Endothelial cell (in vitro differentiated cells): ENCODE measurements at regions not wholly inside any gene's neighbourhood (a gene's known extent, or its start where the extent isn't known, plus 50 kb on each side); places are given as distances from the start of the nearest gene placed in this dataset.

Experiments
- DNase-seq: peaks from one replicate; pipeline ENCODE4 v3.0.0; 2021; ENCODE audit warnings: low spot score
- H3K27ac Mint-ChIP-seq: one replicate; pipeline ENCODE4 v1.8.0; 2021; ENCODE audit warnings: mixed read lengths, inconsistent platforms; ENCODE audit not compliant: unreplicated experiment
- H3K27me3 Mint-ChIP-seq: one replicate; pipeline ENCODE4 v1.8.0; 2021; ENCODE audit warnings: mild to moderate bottlenecking, moderate library complexity, mixed read lengths, inconsistent platforms; ENCODE audit not compliant: unreplicated experiment
- H3K36me3 Mint-ChIP-seq: one replicate; pipeline ENCODE4 v1.8.0; 2021; ENCODE audit warnings: mild to moderate bottlenecking, low read depth, mixed read lengths, inconsistent platforms; ENCODE audit not compliant: unreplicated experiment
- H3K4me1 Mint-ChIP-seq: one replicate; pipeline ENCODE4 v1.8.0; 2021; ENCODE audit warnings: mild to moderate bottlenecking, mixed read lengths, inconsistent platforms; ENCODE audit not compliant: unreplicated experiment
- H3K4me3 Mint-ChIP-seq: one replicate; pipeline ENCODE4 v1.8.0; 2021; ENCODE audit warnings: mild to moderate bottlenecking, mixed read lengths, inconsistent platforms; ENCODE audit not compliant: unreplicated experiment
- H3K9me3 Mint-ChIP-seq: one replicate; pipeline ENCODE4 v1.8.0; 2021; ENCODE audit warnings: mixed read lengths, inconsistent platforms; ENCODE audit not compliant: unreplicated experiment
- CTCF ChIP-seq: fragments of 200-600 bp; sonication (generic); IDR thresholded peaks from one replicate; pipeline ENCODE4 v1.5.0; 2021; ENCODE audit warnings: antibody characterized with exemption; ENCODE audit not compliant: unreplicated experiment

- no peak for TF ChIP-seq CTCF
- Mint-ChIP-seq H3K36me3 (no peaks in the 10 kb centered on the region), H3K27me3 (no peaks in the 10 kb centered on the region), H3K27ac (no peak overlapping the region), H3K4me3 (no peak overlapping the region), H3K9me3 (no peaks in the 10 kb centered on the region), H3K4me1 (peaks cover 25% of the 10 kb centered on the region)
- DNase-seq = no peak
These were observed 414.8 kb upstream of the ID2 start for GRCh38 chr2:8267048-8267447.

- Mint-ChIP-seq H3K9me3 (no peaks in the 10 kb centered on the region), H3K4me1 (peaks cover 23% of the 10 kb centered on the region), H3K27me3 (no peaks in the 10 kb centered on the region), H3K27ac (no peak overlapping the region), H3K4me3 (no peak overlapping the region), H3K36me3 (no peaks in the 10 kb centered on the region)
- DNase-seq = no peak
- TF ChIP-seq CTCF = no peak
These were observed 414.1 kb upstream of the ID2 start for GRCh38 chr2:8267721-8268120.

GRCh38 chr2:8268172-8268783 lies 413.6 kb upstream of the ID2 start:
- no peak for DNase-seq
- H3K36me3 Mint-ChIP-seq = no peaks in the 10 kb centered on the region

GRCh38 chr2:8270699-8271098 lies 411.2 kb upstream of the ID2 start:
- no peak for DNase-seq
- Mint-ChIP-seq H3K4me1 (no peaks in the 10 kb centered on the region), H3K9me3 (no peaks in the 10 kb centered on the region), H3K4me3 (no peak overlapping the region), H3K27me3 (no peaks in the 10 kb centered on the region), H3K27ac (no peak overlapping the region), H3K36me3 (no peaks in the 10 kb centered on the region)
- TF ChIP-seq CTCF = no peak

More at GRCh38 chr2:8268172-8268783, 413.6 kb upstream of the ID2 start:
- Mint-ChIP-seq H3K9me3 (no peaks in the 10 kb centered on the region), H3K27ac (no peak overlapping the region), H3K4me1 (peaks cover 21% of the 10 kb centered on the region), H3K27me3 (no peaks in the 10 kb centered on the region), H3K4me3 (no peak overlapping the region)
- no peak for TF ChIP-seq CTCF

GRCh38 chr2:8271461-8271860 lies 410.4 kb upstream of the ID2 start:
- no peak overlapping the region for H3K4me3 Mint-ChIP-seq

More at GRCh38 chr2:8271461-8271860, 410.4 kb upstream of the ID2 start:
- no peak overlapping the region for H3K27ac Mint-ChIP-seq
- H3K9me3 Mint-ChIP-seq = no peaks in the 10 kb centered on the region
- H3K36me3 Mint-ChIP-seq = no peaks in the 10 kb centered on the region
- no peak for DNase-seq
- H3K27me3 Mint-ChIP-seq = no peaks in the 10 kb centered on the region
- TF ChIP-seq CTCF = no peak
- no peaks in the 10 kb centered on the region for H3K4me1 Mint-ChIP-seq
